ENCODE measurements at regions not wholly inside any gene's neighbourhood (a gene's known extent, or its start where the extent isn't known, plus 50 kb on each side); places are given as distances from the start of the nearest gene placed in this dataset.

GRCh38 chr10:10385831-10386230 is 631.8 kb upstream of the CELF2 start:
- intact Hi-C loops (cut with DNase I; ENCODE audit: low total_unique reads) = no loop called here
- no peaks in the 10 kb centered on the region for H3K4me1 ChIP-seq
- no peak overlapping the region for H3K27ac ChIP-seq
- H3K4me3 ChIP-seq = no peak overlapping the region
- H3K9me3 ChIP-seq = no peaks in the 10 kb centered on the region
- no peaks in the 10 kb centered on the region for H3K27me3 ChIP-seq
- H3K36me3 ChIP-seq = no peaks in the 10 kb centered on the region
- TF ChIP-seq, protein P1, sequence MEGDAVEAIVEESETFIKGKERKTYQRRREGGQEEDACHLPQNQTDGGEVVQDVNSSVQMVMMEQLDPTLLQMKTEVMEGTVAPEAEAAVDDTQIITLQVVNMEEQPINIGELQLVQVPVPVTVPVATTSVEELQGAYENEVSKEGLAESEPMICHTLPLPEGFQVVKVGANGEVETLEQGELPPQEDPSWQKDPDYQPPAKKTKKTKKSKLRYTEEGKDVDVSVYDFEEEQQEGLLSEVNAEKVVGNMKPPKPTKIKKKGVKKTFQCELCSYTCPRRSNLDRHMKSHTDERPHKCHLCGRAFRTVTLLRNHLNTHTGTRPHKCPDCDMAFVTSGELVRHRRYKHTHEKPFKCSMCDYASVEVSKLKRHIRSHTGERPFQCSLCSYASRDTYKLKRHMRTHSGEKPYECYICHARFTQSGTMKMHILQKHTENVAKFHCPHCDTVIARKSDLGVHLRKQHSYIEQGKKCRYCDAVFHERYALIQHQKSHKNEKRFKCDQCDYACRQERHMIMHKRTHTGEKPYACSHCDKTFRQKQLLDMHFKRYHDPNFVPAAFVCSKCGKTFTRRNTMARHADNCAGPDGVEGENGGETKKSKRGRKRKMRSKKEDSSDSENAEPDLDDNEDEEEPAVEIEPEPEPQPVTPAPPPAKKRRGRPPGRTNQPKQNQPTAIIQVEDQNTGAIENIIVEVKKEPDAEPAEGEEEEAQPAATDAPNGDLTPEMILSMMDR (IDR thresholded peaks at IDR 0.05) = no peak
- DNase-seq = no peak

GRCh38 chr10:10389182-10389581 is 628.5 kb upstream of the CELF2 start:
- Histone ChIP-seq H3K27ac (no peak overlapping the region), H3K4me3 (no peak overlapping the region), H3K27me3 (no peaks in the 10 kb centered on the region), H3K9me3 (no peaks in the 10 kb centered on the region), H3K4me1 (no peaks in the 10 kb centered on the region), H3K36me3 (no peaks in the 10 kb centered on the region)
- DNase-seq = no peak
- TF ChIP-seq, protein P1 (IDR thresholded peaks at IDR 0.05) = no peak
- intact Hi-C loops (cut with DNase I; ENCODE audit: low total_unique reads) = no loop called here

DNA sequence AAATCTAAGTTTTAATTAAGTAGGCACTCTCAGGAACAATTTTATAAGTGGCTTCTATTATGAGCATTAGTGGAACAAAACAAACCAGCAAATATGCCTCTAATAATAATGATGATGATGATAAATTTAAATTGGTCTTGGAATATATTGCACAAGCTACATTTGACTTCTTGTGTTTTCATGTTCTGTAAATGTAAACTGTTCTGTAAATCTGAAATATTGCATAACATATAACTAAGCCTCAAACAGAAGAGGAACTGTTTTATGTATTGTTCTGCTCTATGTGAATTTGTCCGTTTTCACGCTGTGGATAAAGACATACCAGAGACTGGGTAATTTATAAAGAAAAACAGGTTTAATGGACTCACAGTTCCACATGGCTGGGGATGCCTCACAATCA is 625.2 kb upstream of the CELF2 start:
- Histone ChIP-seq H3K4me3 (no peak overlapping the region), H3K36me3 (no peaks in the 10 kb centered on the region), H3K9me3 (no peaks in the 10 kb centered on the region), H3K27me3 (no peaks in the 10 kb centered on the region), H3K27ac (no peak overlapping the region), H3K4me1 (no peaks in the 10 kb centered on the region)
- TF ChIP-seq, protein P1 (IDR thresholded peaks at IDR 0.05) = no peak
- DNase-seq = no peak
- intact Hi-C loops (cut with DNase I; ENCODE audit: low total_unique reads) = no loop called here

DNA sequence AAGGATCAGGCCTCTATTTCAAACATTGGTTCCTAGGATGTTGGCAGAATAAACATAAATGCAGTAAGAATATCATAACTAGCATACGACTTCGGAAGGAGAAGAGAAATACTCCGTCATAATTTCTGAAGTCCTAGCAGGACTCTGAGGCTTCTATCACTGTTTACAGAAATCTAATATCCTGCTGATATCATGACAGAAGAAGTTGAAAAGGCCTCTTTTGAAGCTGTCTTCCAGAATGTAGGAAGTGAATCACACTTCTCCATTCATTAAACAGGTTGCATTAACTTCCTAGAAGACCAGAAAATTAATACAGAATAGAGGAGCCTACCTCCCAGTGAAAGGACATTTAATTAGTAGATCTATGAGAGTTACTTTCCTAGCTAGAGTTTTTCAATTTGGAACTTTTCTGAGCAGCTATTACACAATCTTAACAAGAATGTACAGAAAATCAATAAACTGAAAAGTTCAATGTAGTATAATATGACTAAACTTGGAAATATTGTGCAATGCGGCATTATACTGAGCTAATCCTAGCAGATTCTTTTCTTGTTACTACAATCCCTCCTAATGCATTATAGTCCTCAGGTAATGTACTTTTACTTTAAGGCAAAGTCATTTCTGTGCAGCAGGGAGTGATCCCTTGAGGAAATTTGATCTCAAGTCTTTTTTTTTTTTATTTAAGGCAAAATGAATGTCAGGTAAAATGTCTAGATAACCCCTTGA is 622.6 kb upstream of the CELF2 start:
- Histone ChIP-seq H3K4me1 (no peaks in the 10 kb centered on the region), H3K4me3 (no peak overlapping the region), H3K36me3 (no peaks in the 10 kb centered on the region), H3K27me3 (no peaks in the 10 kb centered on the region), H3K27ac (no peak overlapping the region), H3K9me3 (no peaks in the 10 kb centered on the region)
- no peak for DNase-seq
- TF ChIP-seq, protein P1 (IDR thresholded peaks at IDR 0.05) = no peak
- intact Hi-C loops (cut with DNase I; ENCODE audit: low total_unique reads) = no loop called here

GRCh38 chr10:10396601-10397000 is 621.1 kb upstream of the CELF2 start:
- no peak for DNase-seq
- Histone ChIP-seq H3K9me3 (no peaks in the 10 kb centered on the region), H3K27ac (no peak overlapping the region), H3K36me3 (no peaks in the 10 kb centered on the region), H3K4me1 (no peaks in the 10 kb centered on the region), H3K27me3 (no peaks in the 10 kb centered on the region), H3K4me3 (no peak overlapping the region)
- TF ChIP-seq, protein P1 (IDR thresholded peaks at IDR 0.05) = no peak
- intact Hi-C loops (cut with DNase I; ENCODE audit: low total_unique reads) = no loop called here

DNA sequence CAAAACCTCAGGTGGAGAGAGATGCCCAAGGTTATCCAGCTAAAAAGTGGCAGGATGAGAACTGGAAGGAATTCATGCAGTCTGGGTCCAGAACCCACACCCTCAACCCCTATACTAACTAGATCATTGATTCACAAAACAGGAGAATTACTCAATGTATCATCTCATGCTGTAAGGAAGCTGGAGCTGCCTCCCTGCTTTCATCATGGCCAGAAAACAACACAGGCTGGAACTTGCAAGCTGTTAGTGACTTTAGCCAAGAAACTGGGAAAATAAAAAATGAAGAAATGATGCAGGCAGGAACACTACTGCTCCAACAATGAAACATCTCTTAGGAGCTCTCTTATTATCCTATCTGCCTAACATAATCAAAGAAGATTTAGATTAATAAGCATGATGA is 619.8 kb upstream of the CELF2 start:
- intact Hi-C loops (cut with DNase I; ENCODE audit: low total_unique reads) = no loop called here
- no peaks in the 10 kb centered on the region for H3K4me1 ChIP-seq
- H3K4me3 ChIP-seq = no peak overlapping the region
- no peak overlapping the region for H3K27ac ChIP-seq
- no peaks in the 10 kb centered on the region for H3K36me3 ChIP-seq
- no peaks in the 10 kb centered on the region for H3K27me3 ChIP-seq
- no peaks in the 10 kb centered on the region for H3K9me3 ChIP-seq
- DNase-seq = no peak
- TF ChIP-seq, protein P1 (IDR thresholded peaks at IDR 0.05) = no peak

All from tibial artery (tissue), 4 donors.